BJ (cell line): ENCODE measurements at regions not wholly inside any gene's neighbourhood (a gene's known extent, or its start where the extent isn't known, plus 50 kb on each side); places are given as distances from the start of the nearest gene placed in this dataset.

Experiments
- CTCF ChIA-PET: fragments of 350-600 bp; formaldehyde crosslinking; extraction: SDS; loops from one replicate; lab custom pipeline; 2021; ENCODE audit warnings: antibody characterized with exemption, inconsistent platforms; lab: Yijun Ruan, JAX
- POLR2A ChIA-PET: fragments of 300-600 bp; sonication (Branson Sonifier 250); formaldehyde crosslinking; extraction: SDS; loops from one replicate; lab custom pipeline; 2021; ENCODE audit warnings: antibody characterized with exemption; lab: Charles Lee
- DNase-seq: peaks from one replicate; pipeline ENCODE4 v3.0.0-alpha.2; 2011; ENCODE audit warnings: low read depth
- H3K27me3 ChIP-seq: 2 replicates; pipeline ENCODE4 v1.6.0; 2011; ENCODE audit warnings: low read length; ENCODE audit not compliant: control insufficient read depth, insufficient read depth
- H3K36me3 ChIP-seq: 2 replicates; pipeline ENCODE4 v1.5.1; 2011; ENCODE audit warnings: low read length; ENCODE audit not compliant: control insufficient read depth, insufficient read depth
- H3K4me3 ChIP-seq: 2 replicates; pipeline ENCODE4 v1.5.1; 2011; ENCODE audit warnings: low read depth, mild to moderate bottlenecking, control low read depth, low read length
- CTCF ChIP-seq: IDR thresholded peaks from 2 replicates; pipeline ENCODE4 v1.5.1; 2011; ENCODE audit warnings: low read depth, mild to moderate bottlenecking, control low read depth, inconsistent platforms, low read length, moderate library complexity; ENCODE audit not compliant: insufficient read depth

GRCh38 chr1:113244112-113244820 is 146.0 kb upstream of the MAGI3 start:
- ChIA-PET CTCF (no interaction called here), POLR2A (no interaction called here)
- no peak for TF ChIP-seq CTCF
- no peaks in the 10 kb centered on the region for H3K36me3 ChIP-seq
- no peak overlapping the region for H3K4me3 ChIP-seq
- no peaks in the 10 kb centered on the region for H3K27me3 ChIP-seq
- DNase-seq: no peak

- Histone ChIP-seq H3K36me3 (no peaks in the 10 kb centered on the region), H3K27me3 (no peaks in the 10 kb centered on the region), H3K4me3 (no peak overlapping the region)
- no peak for DNase-seq
- POLR2A ChIA-PET: no interaction called here
- CTCF ChIA-PET: interaction anchor here (0.8 kb wide), 1 partner anchor 11 kb away, joined by 3 read pairs; no protein-coding TSS in a partner anchor
- TF ChIP-seq CTCF: no peak
These were observed 145.1 kb upstream of the MAGI3 start for GRCh38 chr1:113245252-113245651.

- no peak for DNase-seq
- POLR2A ChIA-PET: no interaction called here
- CTCF ChIA-PET: no interaction called here
These were observed 143.4 kb upstream of the MAGI3 start for GRCh38 chr1:113246929-113247328.

GRCh38 chr1:113247355-113247754 is 143.0 kb upstream of the MAGI3 start:
- ChIA-PET CTCF (no interaction called here), POLR2A (no interaction called here)
- H3K4me3 ChIP-seq: no peak overlapping the region
- H3K27me3 ChIP-seq: 0 out of 2 replicates have a peak, but pooled peaks cover under 1% of the 10 kb centered on the region
- TF ChIP-seq CTCF: no peak
- no peak for DNase-seq
- H3K36me3 ChIP-seq: no peaks in the 10 kb centered on the region

More at GRCh38 chr1:113246929-113247328, 143.4 kb upstream of the MAGI3 start:
- no peaks in the 10 kb centered on the region for H3K27me3 ChIP-seq
- TF ChIP-seq CTCF: no peak
- H3K36me3 ChIP-seq: no peaks in the 10 kb centered on the region
- H3K4me3 ChIP-seq: no peak overlapping the region

- ChIA-PET CTCF (no interaction called here), POLR2A (no interaction called here)
- Histone ChIP-seq H3K27me3 (0 out of 2 replicates have a peak, but pooled peaks cover 2% of the 10 kb centered on the region), H3K4me3 (no peak overlapping the region), H3K36me3 (no peaks in the 10 kb centered on the region)
- no peak for TF ChIP-seq CTCF
- no peak for DNase-seq
These were observed 142.5 kb upstream of the MAGI3 start for GRCh38 chr1:113247782-113248181.
